ENCODE measurements at regions not wholly inside any gene's neighbourhood (a gene's known extent, or its start where the extent isn't known, plus 50 kb on each side); places are given as distances from the start of the nearest gene placed in this dataset.

DNA sequence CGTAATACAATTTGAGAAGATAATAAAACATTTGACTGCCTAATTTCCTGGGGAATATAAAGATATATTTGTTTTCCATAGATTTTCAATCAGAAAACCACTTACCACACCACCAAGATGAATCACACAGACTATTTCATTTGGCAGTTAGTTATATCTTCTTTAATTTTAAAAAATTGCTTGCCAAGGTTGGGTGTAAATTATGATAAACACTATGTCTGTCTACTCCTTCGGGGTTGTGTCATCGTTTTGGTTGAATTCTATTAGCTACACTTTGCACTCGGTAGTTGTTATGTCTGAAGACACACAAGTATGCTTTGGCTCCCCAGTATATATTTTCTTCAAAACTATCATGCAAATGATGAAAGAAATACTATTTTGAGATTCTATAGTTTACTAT, 594.8 kb upstream of the SEMA3D start:
- DNase-seq, result no peak
- Mint-ChIP-seq H3K4me1 (no peaks in the 10 kb centered on the region), H3K27me3 (ENCODE audit: low read depth in 3 of 3) (no peaks in the 10 kb centered on the region), H3K27ac (no peak overlapping the region), H3K36me3 (no peaks in the 10 kb centered on the region), H3K9me3 (peaks cover 0 to 6% (median 0%) of the 10 kb centered on the region in 7 donors), H3K4me3 (no peak overlapping the region)
- Histone ChIP-seq H3K9me3 (replicated peaks in 1 of 2; ENCODE audit: control insufficient read depth in 1 of 2, insufficient read depth in 1 of 2, low read length in 2 of 2) (no peaks in the 10 kb centered on the region), H4K20me1 (ENCODE audit: insufficient read depth, low read length) (no peaks in the 10 kb centered on the region), H3K27ac (ENCODE audit: low read depth in 1 of 2, low read length in 2 of 2) (no peak overlapping the region), H3K4me2 (replicated peaks; ENCODE audit: extremely low read depth, low read length, poor library complexity, severe bottlenecking) (no peak overlapping the region), H3K79me2 (ENCODE audit: insufficient read depth, low read length) (no peaks in the 10 kb centered on the region), H3K4me3 (replicated peaks in 1 of 3; ENCODE audit: low read depth in 2 of 3, low read length in 3 of 3) (no peak overlapping the region), H2AFZ (ENCODE audit: insufficient read depth, low read depth, low read length, poor library complexity, severe bottlenecking) (no peak overlapping the region), H3K9ac (ENCODE audit: insufficient read depth, low read length, poor library complexity, severe bottlenecking) (no peak overlapping the region), H3K36me3 (replicated peaks in 1 of 2; ENCODE audit: control insufficient read depth in 1 of 2, insufficient read depth in 2 of 2, low read length in 2 of 2) (no peaks in the 10 kb centered on the region), H3K27me3 (ENCODE audit: control insufficient read depth in 2 of 2, insufficient read depth in 2 of 2, low read length in 2 of 2) (no peaks in the 10 kb centered on the region), H3K4me1 (ENCODE audit: control insufficient read depth in 1 of 2, insufficient read depth in 2 of 2, low read length in 2 of 2) (no peaks in the 10 kb centered on the region)
- WGBS (ENCODE audit: insufficient coverage), result no CpG with 5 or more reads among the region's 4 CpGs
- TF ChIP-seq, protein P1, sequence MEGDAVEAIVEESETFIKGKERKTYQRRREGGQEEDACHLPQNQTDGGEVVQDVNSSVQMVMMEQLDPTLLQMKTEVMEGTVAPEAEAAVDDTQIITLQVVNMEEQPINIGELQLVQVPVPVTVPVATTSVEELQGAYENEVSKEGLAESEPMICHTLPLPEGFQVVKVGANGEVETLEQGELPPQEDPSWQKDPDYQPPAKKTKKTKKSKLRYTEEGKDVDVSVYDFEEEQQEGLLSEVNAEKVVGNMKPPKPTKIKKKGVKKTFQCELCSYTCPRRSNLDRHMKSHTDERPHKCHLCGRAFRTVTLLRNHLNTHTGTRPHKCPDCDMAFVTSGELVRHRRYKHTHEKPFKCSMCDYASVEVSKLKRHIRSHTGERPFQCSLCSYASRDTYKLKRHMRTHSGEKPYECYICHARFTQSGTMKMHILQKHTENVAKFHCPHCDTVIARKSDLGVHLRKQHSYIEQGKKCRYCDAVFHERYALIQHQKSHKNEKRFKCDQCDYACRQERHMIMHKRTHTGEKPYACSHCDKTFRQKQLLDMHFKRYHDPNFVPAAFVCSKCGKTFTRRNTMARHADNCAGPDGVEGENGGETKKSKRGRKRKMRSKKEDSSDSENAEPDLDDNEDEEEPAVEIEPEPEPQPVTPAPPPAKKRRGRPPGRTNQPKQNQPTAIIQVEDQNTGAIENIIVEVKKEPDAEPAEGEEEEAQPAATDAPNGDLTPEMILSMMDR (IDR thresholded peaks at IDR 0.05), result no peak
- intact Hi-C loops (cut with micrococcal nuclease), result no loop called here

DNA sequence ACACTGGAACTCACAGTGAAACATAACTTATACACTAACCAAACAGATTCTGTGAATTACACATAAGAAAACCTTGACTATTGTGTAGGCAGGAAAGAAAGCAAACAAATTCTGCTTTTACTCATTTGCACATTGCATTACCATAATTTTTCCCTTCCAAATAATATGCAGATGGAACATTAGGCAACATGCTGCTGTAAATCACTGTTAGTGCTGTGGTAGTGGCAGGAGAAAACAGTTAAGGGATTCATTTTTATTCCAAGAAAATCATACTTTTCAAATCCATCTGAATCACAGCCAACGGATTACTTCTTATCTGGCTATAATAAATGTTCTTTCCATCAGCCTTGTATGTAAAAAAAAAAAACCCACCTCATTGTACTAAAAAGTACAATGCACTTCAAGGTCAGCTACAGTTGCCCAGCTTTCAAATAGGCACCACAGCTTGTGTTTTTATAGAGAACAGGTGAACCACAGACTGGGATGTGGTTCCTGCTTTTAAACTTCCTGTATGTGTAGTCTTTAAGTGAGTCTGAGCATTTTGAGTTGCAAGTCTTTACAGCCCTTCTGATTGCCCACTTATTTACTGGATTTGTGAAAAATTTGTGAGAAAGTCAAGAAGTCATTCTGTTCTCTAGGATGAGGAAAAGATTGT, 590.0 kb upstream of the SEMA3D start:
- no CpG with 5 or more reads among the region's 1 CpG for WGBS (ENCODE audit: insufficient coverage)
- intact Hi-C loops (cut with micrococcal nuclease), result no loop called here

More for the DNA sequence above, 590.0 kb upstream of the SEMA3D start:
- Histone ChIP-seq H3K36me3 (replicated peaks in 1 of 2; ENCODE audit: control insufficient read depth in 1 of 2, insufficient read depth in 2 of 2, low read length in 2 of 2) (no peaks in the 10 kb centered on the region), H3K9ac (ENCODE audit: insufficient read depth, low read length, poor library complexity, severe bottlenecking) (no peak overlapping the region), H3K27me3 (ENCODE audit: control insufficient read depth in 2 of 2, insufficient read depth in 2 of 2, low read length in 2 of 2) (no peaks in the 10 kb centered on the region), H3K9me3 (replicated peaks in 1 of 2; ENCODE audit: control insufficient read depth in 1 of 2, insufficient read depth in 1 of 2, low read length in 2 of 2) (no peaks in the 10 kb centered on the region), H2AFZ (ENCODE audit: insufficient read depth, low read depth, low read length, poor library complexity, severe bottlenecking) (no peak overlapping the region), H3K4me1 (ENCODE audit: control insufficient read depth in 1 of 2, insufficient read depth in 2 of 2, low read length in 2 of 2) (no peaks in the 10 kb centered on the region), H3K27ac (ENCODE audit: low read depth in 1 of 2, low read length in 2 of 2) (no peak overlapping the region), H3K79me2 (ENCODE audit: insufficient read depth, low read length) (no peaks in the 10 kb centered on the region), H4K20me1 (ENCODE audit: insufficient read depth, low read length) (no peaks in the 10 kb centered on the region), H3K4me2 (replicated peaks; ENCODE audit: extremely low read depth, low read length, poor library complexity, severe bottlenecking) (no peak overlapping the region), H3K4me3 (replicated peaks in 1 of 3; ENCODE audit: low read depth in 2 of 3, low read length in 3 of 3) (no peak overlapping the region)
- TF ChIP-seq, protein P1 (IDR thresholded peaks at IDR 0.05), result no peak
- Mint-ChIP-seq H3K9me3 (no peaks in the 10 kb centered on the region), H3K27ac (no peak overlapping the region), H3K36me3 (no peaks in the 10 kb centered on the region), H3K27me3 (ENCODE audit: low read depth in 3 of 3) (no peaks in the 10 kb centered on the region), H3K4me1 (no peaks in the 10 kb centered on the region), H3K4me3 (no peak overlapping the region)
- DNase-seq, result no peak
